HFFc6 (cell line): ENCODE measurements at regions not wholly inside any gene's neighbourhood (a gene's known extent, or its start where the extent isn't known, plus 50 kb on each side); places are given as distances from the start of the nearest gene placed in this dataset.

ENCODE experiments used
- DNase-seq: peaks from one replicate; pipeline ENCODE4 v3.0.0-alpha.2; 2018
- H3K27ac Mint-ChIP-seq: 2 replicates; pipeline ENCODE4 v1.8.0; 2020; ENCODE audit warnings: mild to moderate bottlenecking, mixed read lengths
- H3K27me3 Mint-ChIP-seq: 2 replicates; pipeline ENCODE4 v1.8.0; 2021; ENCODE audit warnings: mild to moderate bottlenecking, moderate library complexity, mixed read lengths; ENCODE audit not compliant: insufficient read depth
- H3K36me3 Mint-ChIP-seq: 2 replicates; pipeline ENCODE4 v1.8.0; 2021; ENCODE audit warnings: low read depth, mixed read lengths
- H3K4me1 Mint-ChIP-seq: 2 replicates; pipeline ENCODE4 v1.8.0; 2020; ENCODE audit warnings: low read depth, mixed read lengths
- H3K4me3 Mint-ChIP-seq: 2 replicates; pipeline ENCODE4 v1.8.0; 2020; ENCODE audit warnings: mild to moderate bottlenecking, moderate library complexity, mixed read lengths
- H3K9me3 Mint-ChIP-seq: 2 replicates; pipeline ENCODE4 v1.8.0; 2020; ENCODE audit warnings: mild to moderate bottlenecking, mixed read lengths
- CTCF ChIP-seq: fragments of 200-600 bp; sonication (generic); IDR thresholded peaks from 2 replicates; pipeline ENCODE4 v1.5.0; 2021; ENCODE audit warnings: antibody characterized with exemption, mild to moderate bottlenecking

GRCh38 chr2:172200495-172201085 is 97.9 kb upstream of the DLX2 start:
- DNase-seq, result peak; percentile 52
- Mint-ChIP-seq H3K27ac (no peak overlapping the region), H3K36me3 (peaks cover 13% of the 10 kb centered on the region), H3K4me1 (peaks cover 44% of the 10 kb centered on the region), H3K9me3 (peaks cover 20% of the 10 kb centered on the region), H3K4me3 (no peak overlapping the region), H3K27me3 (no peaks in the 10 kb centered on the region; the same call in 1 of the 2 replicates)
- TF ChIP-seq CTCF, result peak; percentile 92

- Mint-ChIP-seq H3K9me3 (peaks cover 9% of the 10 kb centered on the region; the same call in 1 of the 2 replicates), H3K4me1 (peaks cover 52% of the 10 kb centered on the region), H3K27ac (no peak overlapping the region), H3K27me3 (no peaks in the 10 kb centered on the region), H3K36me3 (no peaks in the 10 kb centered on the region; the same call in 1 of the 2 replicates), H3K4me3 (no peak overlapping the region)
- no peak for DNase-seq
- TF ChIP-seq CTCF, result no peak
Measured at GRCh38 chr2:172204309-172204708, 101.6 kb upstream of the DLX2 start.

- H3K36me3 Mint-ChIP-seq, result no peaks in the 10 kb centered on the region; the same call in 1 of the 2 replicates
- TF ChIP-seq CTCF, result no peak
- H3K4me1 Mint-ChIP-seq, result peaks cover 56% of the 10 kb centered on the region
- H3K27ac Mint-ChIP-seq, result no peak overlapping the region
- no peak overlapping the region for H3K4me3 Mint-ChIP-seq
- peaks cover 7% of the 10 kb centered on the region; the same call in 1 of the 2 replicates for H3K9me3 Mint-ChIP-seq
- no peaks in the 10 kb centered on the region for H3K27me3 Mint-ChIP-seq
- no peak for DNase-seq
Measured at GRCh38 chr2:172204762-172205161, 102.1 kb upstream of the DLX2 start.

DNA sequence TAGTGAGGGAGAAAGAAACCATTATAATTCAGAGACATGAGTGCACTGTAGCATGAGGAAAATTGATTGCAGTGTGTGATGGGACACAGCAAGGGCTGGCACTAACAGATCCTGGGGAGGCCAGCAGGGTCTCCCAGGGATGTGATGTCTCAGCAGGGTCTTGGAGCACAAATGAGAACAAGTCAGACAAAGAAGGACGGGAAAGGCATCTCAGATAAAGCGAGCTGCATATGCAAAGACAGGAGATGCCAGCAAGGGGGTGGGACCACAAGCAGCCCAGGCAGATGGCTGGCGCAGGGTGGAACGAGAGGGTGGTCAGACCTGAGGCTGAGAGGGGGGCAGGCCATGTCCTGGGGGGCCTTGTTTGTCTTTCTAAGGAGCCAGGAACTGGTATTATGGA is 102.6 kb upstream of the DLX2 start:
- Mint-ChIP-seq H3K27ac (no peak overlapping the region; the same call in 1 of the 2 replicates), H3K36me3 (no peaks in the 10 kb centered on the region; the same call in 1 of the 2 replicates), H3K4me1 (peaks cover 60% of the 10 kb centered on the region), H3K4me3 (no peak overlapping the region), H3K9me3 (peaks cover 2% of the 10 kb centered on the region; the same call in 1 of the 2 replicates), H3K27me3 (no peaks in the 10 kb centered on the region)
- DNase-seq, result no peak
- TF ChIP-seq CTCF, result no peak

DNA sequence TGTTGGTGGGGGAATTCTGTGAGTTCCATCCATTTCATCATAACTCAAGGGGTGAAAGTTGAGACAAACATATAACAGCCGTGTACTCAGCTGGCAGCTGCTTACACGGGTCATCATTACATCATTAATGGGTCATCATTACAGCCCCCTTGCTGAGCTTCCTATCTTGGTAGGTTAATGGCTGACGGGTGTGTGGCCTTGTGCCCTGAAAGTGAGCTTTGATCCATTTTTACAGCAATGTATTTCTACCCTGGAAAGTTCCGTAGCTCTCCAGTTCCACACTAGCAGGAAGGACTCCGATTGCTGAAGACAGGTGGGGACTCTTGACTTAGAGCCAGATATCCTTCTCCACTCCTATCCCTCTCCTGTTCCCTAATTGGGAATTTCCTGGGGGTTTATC is 105.2 kb upstream of the DLX2 start:
- DNase-seq, result no peak
- no peaks in the 10 kb centered on the region for H3K9me3 Mint-ChIP-seq
- no peaks in the 10 kb centered on the region for H3K27me3 Mint-ChIP-seq
- H3K4me3 Mint-ChIP-seq, result no peak overlapping the region
- H3K4me1 Mint-ChIP-seq, result peaks cover 69% of the 10 kb centered on the region
- H3K27ac Mint-ChIP-seq, result peak overlapping the region; percentile 23; the same call in 1 of the 2 replicates
- peaks cover 5% of the 10 kb centered on the region for H3K36me3 Mint-ChIP-seq
- no peak for TF ChIP-seq CTCF
